Right lobe of liver (tissue), 6 donors: ENCODE measurements at regions not wholly inside any gene's neighbourhood (a gene's known extent, or its start where the extent isn't known, plus 50 kb on each side); places are given as distances from the start of the nearest gene placed in this dataset.
A peak's percentile ranks its signal among the peaks of the same experiment; 100 is the strongest.
"Not testable (repeated sequence)": the region's sequence is repeated elsewhere in the genome, so short reads cannot be mapped to it uniquely, and the experiment has no call there.

Source experiments
- ATAC-seq, 4 donors: fragments of 200-7000 bp; cut with Tn5 transposase; one replicate each; pipeline ENCODE4 v1.9.1; 2020; ENCODE audit warnings: mild to moderate bottlenecking in 4 of 4, moderate library complexity in 4 of 4
- DNase-seq, 3 donors: peaks; one replicate each; pipeline ENCODE4 v3.0.0-alpha.2; 2020
- H3K27ac ChIP-seq, 3 donors: fragments of 200-600 bp; one replicate each; pipeline ENCODE4 v1.8.0; 2022
- H3K27me3 ChIP-seq, 2 donors: fragments of 200-600 bp; one replicate each; pipeline ENCODE4 v1.8.0; 2022
- H3K36me3 ChIP-seq, 4 donors: fragments of 200-600 bp; sonication (generic) in 1 of 4; one replicate each; pipeline versions ENCODE4 v1.5.1 to v1.8.0; 2017 to 2022; ENCODE audit warnings: control low read depth in 1 of 4
- H3K4me1 ChIP-seq, 4 donors: fragments of 200-600 bp; sonication (generic) in 1 of 4; one replicate each; pipeline versions ENCODE4 v1.5.1 to v1.8.0; 2017 to 2022; ENCODE audit warnings: control low read depth in 1 of 4
- H3K4me3 ChIP-seq, 3 donors: fragments of 200-600 bp; one replicate each; pipeline ENCODE4 v1.8.0; 2022
- H3K9me3 ChIP-seq, 4 donors: fragments of 200-600 bp; sonication (generic) in 1 of 4; one replicate each; pipeline versions ENCODE4 v1.5.1 to v1.8.0; 2017 to 2022; ENCODE audit warnings: control low read depth in 1 of 4
- POLR2A ChIP-seq: fragments of 450-650 bp; IDR thresholded peaks from one replicate; pipeline ENCODE4 v1.6.1; 2017; ENCODE audit warnings: antibody characterized with exemption, mild to moderate bottlenecking
- WGBS: methylation state at CpG from one replicate; pipeline ENCODE4 v1.1.6; 2018; ENCODE audit warnings: low coverage, low lambda C conversion rate; ENCODE audit not compliant: insufficient coverage; ENCODE audit errors: missing lambda C conversion rate; 5-methylcytosine and 5-hydroxymethylcytosine counted together
- intact Hi-C, 2 donors: fragments of 100-400 bp; cut with DNase I; formaldehyde crosslinking; loops; one replicate each; pipeline versions ENCODE4 v1.11.2 to v1.14.1; 2022
- TF ChIP-seq, protein P1 (sequence below), 4 donors: fragments of 200-600 bp in 3 of 4; fragments of 450-650 bp in 1 of 4; IDR thresholded peaks; one replicate each; pipeline versions ENCODE4 v1.5.1 to v1.8.0; 2016 to 2022; ENCODE audit warnings: antibody characterized with exemption in 4 of 4, mild to moderate bottlenecking in 2 of 4
- donor health status: DM: no; HTN: yes; CAD: no.
- donor health status: DM: no; HTN: no; CAD: no.
- donor health status: DM: no; HTN: no; CAD: no.
- donor health status: DM: no; HTN: yes; CAD: no.
- donor health status: DM: no; HTN: yes; CAD: no.

DNA sequence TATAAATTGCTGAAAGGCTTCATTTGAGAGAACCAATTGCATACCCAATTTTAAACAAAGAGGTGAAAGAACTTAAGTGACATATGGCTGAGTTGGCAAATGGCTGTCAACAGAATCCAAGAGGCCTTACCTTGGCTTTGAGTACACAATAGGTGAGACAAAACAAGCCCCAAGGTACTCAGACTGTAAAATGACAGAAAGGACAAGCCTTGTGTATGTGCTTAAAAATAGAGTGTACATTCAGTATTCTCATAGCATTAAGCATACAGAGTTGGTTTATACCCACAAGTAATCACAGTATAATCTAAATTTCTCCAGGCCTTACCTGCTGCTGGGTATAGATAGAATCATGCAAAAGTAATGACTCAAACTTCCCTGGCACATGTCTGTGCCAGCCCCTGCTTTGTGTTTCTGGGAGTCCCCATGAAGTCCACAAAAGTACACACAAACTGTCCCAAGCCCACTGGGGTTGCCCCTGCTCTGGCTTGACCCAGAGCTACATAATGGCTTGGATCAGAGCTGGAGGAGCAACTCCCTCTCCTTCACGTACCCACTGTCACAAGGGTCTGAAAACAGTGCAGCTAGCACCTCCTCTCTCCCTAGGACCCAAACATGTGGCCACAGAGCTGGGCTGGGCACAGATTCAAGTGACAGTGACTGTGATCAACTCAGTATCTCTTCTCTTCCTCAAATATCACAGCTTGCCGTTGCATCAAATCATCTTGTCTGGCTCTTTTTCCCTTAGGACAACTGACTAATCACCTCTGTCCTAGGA lies 250.8 kb downstream of the ENC1 start:
- H3K9me3 ChIP-seq = peaks cover 0 to 6% (median 0%) of the 10 kb centered on the region in 4 donors
- intact Hi-C loops = no loop called here
- 40% methylated on average over 1 of the region's 2 CpGs for WGBS
- H3K4me1 ChIP-seq = no peaks in the 10 kb centered on the region
- ATAC-seq = no peak
- no peak overlapping the region for H3K4me3 ChIP-seq
- DNase-seq = no peak
- TF ChIP-seq, protein P1, sequence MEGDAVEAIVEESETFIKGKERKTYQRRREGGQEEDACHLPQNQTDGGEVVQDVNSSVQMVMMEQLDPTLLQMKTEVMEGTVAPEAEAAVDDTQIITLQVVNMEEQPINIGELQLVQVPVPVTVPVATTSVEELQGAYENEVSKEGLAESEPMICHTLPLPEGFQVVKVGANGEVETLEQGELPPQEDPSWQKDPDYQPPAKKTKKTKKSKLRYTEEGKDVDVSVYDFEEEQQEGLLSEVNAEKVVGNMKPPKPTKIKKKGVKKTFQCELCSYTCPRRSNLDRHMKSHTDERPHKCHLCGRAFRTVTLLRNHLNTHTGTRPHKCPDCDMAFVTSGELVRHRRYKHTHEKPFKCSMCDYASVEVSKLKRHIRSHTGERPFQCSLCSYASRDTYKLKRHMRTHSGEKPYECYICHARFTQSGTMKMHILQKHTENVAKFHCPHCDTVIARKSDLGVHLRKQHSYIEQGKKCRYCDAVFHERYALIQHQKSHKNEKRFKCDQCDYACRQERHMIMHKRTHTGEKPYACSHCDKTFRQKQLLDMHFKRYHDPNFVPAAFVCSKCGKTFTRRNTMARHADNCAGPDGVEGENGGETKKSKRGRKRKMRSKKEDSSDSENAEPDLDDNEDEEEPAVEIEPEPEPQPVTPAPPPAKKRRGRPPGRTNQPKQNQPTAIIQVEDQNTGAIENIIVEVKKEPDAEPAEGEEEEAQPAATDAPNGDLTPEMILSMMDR (IDR thresholded peaks at IDR 0.05) = no peak
- TF ChIP-seq POLR2A = no peak
- H3K27ac ChIP-seq = no peak overlapping the region
- no peaks in the 10 kb centered on the region for H3K27me3 ChIP-seq
- no peaks in the 10 kb centered on the region for H3K36me3 ChIP-seq

DNA sequence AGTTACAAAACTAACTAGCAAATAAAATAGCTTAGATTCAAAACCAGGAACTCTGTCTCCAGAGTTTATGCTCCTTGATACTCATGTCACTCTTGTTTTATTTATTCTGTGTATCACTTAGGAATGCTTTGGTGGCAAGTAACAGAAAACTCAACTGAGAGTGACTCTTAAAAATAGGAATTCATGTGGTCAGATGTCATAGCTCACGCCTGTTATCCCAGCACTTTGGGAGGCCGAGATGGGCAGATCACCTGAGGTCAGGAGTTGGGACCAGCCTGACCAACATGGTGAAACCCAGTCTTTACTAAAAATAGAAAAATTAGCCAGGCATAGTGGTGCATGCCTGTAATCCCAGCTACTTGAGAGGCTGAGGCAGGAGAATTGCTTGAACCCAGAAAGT lies 252.1 kb downstream of the ENC1 start:
- H3K4me3 ChIP-seq, H3K27ac ChIP-seq, intact Hi-C loops, H3K4me1 ChIP-seq, H3K36me3 ChIP-seq, H3K9me3 ChIP-seq, H3K27me3 ChIP-seq, ATAC-seq, DNase-seq: not testable (repeated sequence)
- WGBS = 63% methylated on average over 1 of the region's 2 CpGs

DNA sequence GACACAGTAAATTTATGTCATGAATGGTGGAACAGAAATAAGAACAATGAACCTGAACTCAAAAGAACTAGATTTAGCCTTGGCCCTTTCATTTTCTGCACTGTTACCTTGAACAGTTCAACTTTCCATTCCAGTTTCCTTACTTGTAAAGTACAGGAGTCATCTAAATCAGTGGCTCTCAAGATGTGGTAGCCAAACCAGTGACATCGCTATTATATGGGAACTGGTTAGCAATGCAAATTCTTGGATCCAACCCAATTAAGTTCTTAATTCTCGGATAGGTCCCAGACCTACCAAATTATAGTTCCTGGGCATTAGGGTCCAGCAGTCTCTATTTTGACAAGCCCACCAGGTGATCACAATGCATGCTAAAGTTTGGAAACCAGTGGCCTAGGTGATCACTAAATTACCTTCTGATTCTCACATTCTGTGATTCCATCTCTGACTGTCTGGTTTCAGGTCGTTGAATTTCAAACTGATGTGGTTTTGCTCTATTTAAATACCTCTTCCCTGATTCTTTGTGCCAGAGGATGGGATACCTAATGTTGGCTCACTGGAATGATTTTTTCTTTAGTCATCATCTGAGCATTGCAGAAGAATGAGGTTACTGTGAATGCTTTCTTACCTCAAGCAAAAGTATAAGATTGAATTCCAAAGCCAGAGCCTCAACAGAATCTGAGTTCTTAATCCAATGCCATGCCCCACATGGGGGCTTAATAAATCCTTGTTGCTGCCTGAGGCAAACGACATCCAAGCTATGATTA lies 253.8 kb downstream of the ENC1 start:
- WGBS = 57% methylated on average over 3 of the region's 4 CpGs
- Histone ChIP-seq H3K36me3 (no peaks in the 10 kb centered on the region), H3K27ac (no peak overlapping the region), H3K4me1 (no peaks in the 10 kb centered on the region), H3K4me3 (no peak overlapping the region), H3K9me3 (peaks cover 0 to 6% (median 0%) of the 10 kb centered on the region in 4 donors), H3K27me3 (no peaks in the 10 kb centered on the region)
- intact Hi-C loops = no loop called here
- TF ChIP-seq POLR2A = no peak
- TF ChIP-seq, protein P1 (IDR thresholded peaks at IDR 0.05) = no peak
- ATAC-seq = no peak
- DNase-seq = no peak

DNA sequence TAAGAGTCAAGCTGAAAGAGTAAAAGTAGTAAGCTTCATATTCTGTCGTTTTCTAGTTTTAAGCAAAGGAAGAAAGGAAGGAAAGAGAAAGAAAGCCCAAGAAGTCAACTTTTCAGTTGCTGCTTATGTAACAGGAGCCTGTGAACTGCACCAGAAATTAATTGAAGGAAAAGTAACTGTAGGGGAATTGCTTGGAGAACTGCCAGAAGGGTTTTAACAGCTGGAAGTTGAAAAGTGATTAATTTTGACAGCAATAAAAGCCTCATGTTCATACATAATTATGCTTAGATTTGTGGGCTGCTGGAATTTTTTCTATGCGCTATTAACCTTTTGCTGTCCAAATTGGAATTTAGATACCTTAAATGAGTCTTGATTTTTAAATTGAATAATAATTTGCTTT lies 255.7 kb downstream of the ENC1 start:
- no peak for TF ChIP-seq POLR2A
- TF ChIP-seq, protein P1 (IDR thresholded peaks at IDR 0.05) = no peak
- peaks cover 0 to 6% (median 0%) of the 10 kb centered on the region in 4 donors for H3K9me3 ChIP-seq
- no peak overlapping the region for H3K4me3 ChIP-seq
- no peaks in the 10 kb centered on the region for H3K27me3 ChIP-seq
- DNase-seq = no peak
- intact Hi-C loops = no loop called here
- 55% methylated on average over 2 of the region's 2 CpGs for whole genome bisulfite sequencing
- no peaks in the 10 kb centered on the region for H3K36me3 ChIP-seq
- H3K4me1 ChIP-seq = peaks cover 0 to 6% (median 0%) of the 10 kb centered on the region in 4 donors
- no peak overlapping the region for H3K27ac ChIP-seq
- ATAC-seq = no peak

DNA sequence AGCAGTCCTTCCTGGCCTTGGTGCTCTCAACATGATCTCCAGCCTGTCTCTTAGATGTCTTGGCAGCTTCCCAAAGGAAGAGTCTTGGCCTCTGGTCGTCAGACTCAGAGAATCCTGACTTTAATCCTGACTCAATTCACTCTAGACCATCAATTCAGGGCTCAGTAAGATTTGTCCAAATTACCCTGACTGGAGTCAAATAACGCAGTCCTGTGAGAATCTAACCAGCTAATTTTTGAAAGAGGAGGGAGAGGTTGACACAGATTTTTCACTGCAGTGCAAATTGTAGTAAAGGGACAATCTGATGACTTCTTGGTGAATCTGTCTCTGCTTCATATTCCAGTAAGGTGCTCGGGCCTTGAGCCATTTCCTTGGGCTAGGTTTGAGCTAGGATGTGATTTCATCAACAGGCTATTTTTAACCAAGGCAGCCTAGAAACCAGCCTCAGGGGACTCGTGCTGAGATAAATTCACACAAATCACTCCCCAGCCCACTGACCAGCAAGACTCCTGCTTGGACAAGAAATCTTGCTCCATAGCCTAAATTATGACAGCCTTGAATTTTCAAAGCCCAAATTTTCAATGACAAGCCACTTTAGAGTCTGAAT lies 257.4 kb downstream of the ENC1 start:
- ATAC-seq = peak; percentile 14 to 67 (median 19)
- intact Hi-C loops = no loop called here
- Histone ChIP-seq H3K9me3 (peaks cover 0 to 6% (median 0%) of the 10 kb centered on the region in 4 donors), H3K4me3 (no peak overlapping the region), H3K27me3 (no peaks in the 10 kb centered on the region), H3K4me1 (peaks cover 0 to 6% (median 0%) of the 10 kb centered on the region in 4 donors), H3K27ac (no peak overlapping the region), H3K36me3 (no peaks in the 10 kb centered on the region)
- no peak for DNase-seq
- TF ChIP-seq, protein P1 (IDR thresholded peaks at IDR 0.05) = no peak
- TF ChIP-seq POLR2A = no peak
- 41% methylated on average over 3 of the region's 4 CpGs for WGBS
